ENCODE measurements at regions not wholly inside any gene's neighbourhood (a gene's known extent, or its start where the extent isn't known, plus 50 kb on each side); places are given as distances from the start of the nearest gene placed in this dataset.

- TF ChIP-seq CTCF (IDR thresholded peaks at IDR 0.05) (no peak), POLR2A (IDR thresholded peaks at IDR 0.05) (no peak)
Observed at GRCh38 chr13:90884066-90884465, 463.4 kb upstream of the MIR17HG start.

All from esophagus squamous epithelium (tissue), 4 donors.